ENCODE measurements at regions not wholly inside any gene's neighbourhood (a gene's known extent, or its start where the extent isn't known, plus 50 kb on each side); places are given as distances from the start of the nearest gene placed in this dataset.

DNA sequence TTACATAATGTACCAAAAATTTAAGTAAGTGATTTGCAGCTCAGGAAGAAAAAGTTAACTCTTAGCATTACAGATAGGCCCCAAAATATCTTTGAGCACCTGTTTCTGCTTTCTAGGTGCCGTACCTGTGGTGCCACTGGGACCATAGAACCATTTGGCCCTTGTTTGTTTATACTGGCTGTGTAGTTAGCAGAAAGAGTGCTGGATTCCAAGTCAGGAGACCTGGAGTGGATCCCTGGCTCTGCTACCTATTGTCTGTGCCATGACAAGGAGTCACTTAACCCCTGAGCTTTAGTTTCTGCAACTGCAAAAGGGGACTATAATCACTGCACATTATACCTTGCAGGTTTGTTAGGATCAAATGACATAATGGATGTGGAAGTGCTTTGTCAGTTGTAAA lies 137.8 kb upstream of the GPR101 start:
- TF ChIP-seq, protein P1, sequence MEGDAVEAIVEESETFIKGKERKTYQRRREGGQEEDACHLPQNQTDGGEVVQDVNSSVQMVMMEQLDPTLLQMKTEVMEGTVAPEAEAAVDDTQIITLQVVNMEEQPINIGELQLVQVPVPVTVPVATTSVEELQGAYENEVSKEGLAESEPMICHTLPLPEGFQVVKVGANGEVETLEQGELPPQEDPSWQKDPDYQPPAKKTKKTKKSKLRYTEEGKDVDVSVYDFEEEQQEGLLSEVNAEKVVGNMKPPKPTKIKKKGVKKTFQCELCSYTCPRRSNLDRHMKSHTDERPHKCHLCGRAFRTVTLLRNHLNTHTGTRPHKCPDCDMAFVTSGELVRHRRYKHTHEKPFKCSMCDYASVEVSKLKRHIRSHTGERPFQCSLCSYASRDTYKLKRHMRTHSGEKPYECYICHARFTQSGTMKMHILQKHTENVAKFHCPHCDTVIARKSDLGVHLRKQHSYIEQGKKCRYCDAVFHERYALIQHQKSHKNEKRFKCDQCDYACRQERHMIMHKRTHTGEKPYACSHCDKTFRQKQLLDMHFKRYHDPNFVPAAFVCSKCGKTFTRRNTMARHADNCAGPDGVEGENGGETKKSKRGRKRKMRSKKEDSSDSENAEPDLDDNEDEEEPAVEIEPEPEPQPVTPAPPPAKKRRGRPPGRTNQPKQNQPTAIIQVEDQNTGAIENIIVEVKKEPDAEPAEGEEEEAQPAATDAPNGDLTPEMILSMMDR (conservative IDR thresholded peaks at IDR 0.05 in 1 of 2, IDR thresholded peaks at IDR 0.05 in 1 of 2; ENCODE audit: low read depth in 1 of 2, low read length in 2 of 2): no peak
- TF ChIP-seq EZH2 (IDR thresholded peaks at IDR 0.05; ENCODE audit: low read length, missing control alignments): no peak
